OCI-LY1 (cell line): ENCODE measurements at regions not wholly inside any gene's neighbourhood (a gene's known extent, or its start where the extent isn't known, plus 50 kb on each side); places are given as distances from the start of the nearest gene placed in this dataset.

Experiments
- EZH2 ChIP-seq: fragments of 200-600 bp; sonication (generic), shearing (Covaris generic); IDR thresholded peaks from 2 replicates; pipeline ENCODE4 v1.8.0; 2017; ENCODE audit warnings: borderline replicate concordance, mixed run types, mild to moderate bottlenecking, antibody characterized with exemption, low read length, moderate library complexity, mixed read lengths
- TF ChIP-seq, protein P1 (sequence below): fragments of 200-600 bp; sonication (generic), shearing (Covaris generic); IDR thresholded peaks from 2 replicates; pipeline ENCODE4 v1.5.1; 2017; ENCODE audit warnings: mild to moderate bottlenecking, antibody characterized with exemption, low read length, moderate library complexity, mixed read lengths

- TF ChIP-seq, protein P1, sequence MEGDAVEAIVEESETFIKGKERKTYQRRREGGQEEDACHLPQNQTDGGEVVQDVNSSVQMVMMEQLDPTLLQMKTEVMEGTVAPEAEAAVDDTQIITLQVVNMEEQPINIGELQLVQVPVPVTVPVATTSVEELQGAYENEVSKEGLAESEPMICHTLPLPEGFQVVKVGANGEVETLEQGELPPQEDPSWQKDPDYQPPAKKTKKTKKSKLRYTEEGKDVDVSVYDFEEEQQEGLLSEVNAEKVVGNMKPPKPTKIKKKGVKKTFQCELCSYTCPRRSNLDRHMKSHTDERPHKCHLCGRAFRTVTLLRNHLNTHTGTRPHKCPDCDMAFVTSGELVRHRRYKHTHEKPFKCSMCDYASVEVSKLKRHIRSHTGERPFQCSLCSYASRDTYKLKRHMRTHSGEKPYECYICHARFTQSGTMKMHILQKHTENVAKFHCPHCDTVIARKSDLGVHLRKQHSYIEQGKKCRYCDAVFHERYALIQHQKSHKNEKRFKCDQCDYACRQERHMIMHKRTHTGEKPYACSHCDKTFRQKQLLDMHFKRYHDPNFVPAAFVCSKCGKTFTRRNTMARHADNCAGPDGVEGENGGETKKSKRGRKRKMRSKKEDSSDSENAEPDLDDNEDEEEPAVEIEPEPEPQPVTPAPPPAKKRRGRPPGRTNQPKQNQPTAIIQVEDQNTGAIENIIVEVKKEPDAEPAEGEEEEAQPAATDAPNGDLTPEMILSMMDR: no peak
- no peak for TF ChIP-seq EZH2
Measured at GRCh38 chr6:17045581-17046322, 56.1 kb upstream of the STMND1 start.
